IMR-90 (cell line): ENCODE measurements at regions not wholly inside any gene's neighbourhood (a gene's known extent, or its start where the extent isn't known, plus 50 kb on each side); places are given as distances from the start of the nearest gene placed in this dataset.
"Not testable (repeated sequence)": the region's sequence is repeated elsewhere in the genome, so short reads cannot be mapped to it uniquely, and the experiment has no call there.

Experiments
- ATAC-seq: fragments of 200-7000 bp; cut with Tn5 transposase; 2 replicates; pipeline ENCODE4 v1.9.1; 2020; ENCODE audit warnings: low read depth, mild to moderate bottlenecking, moderate library complexity
- BruUV-seq: library from RNA; stranded (reverse); fragments of 400-500 nt; replicated peaks from 2 replicates; lab custom pipeline; 2021; lab: Mats Ljungman, UMichigan
- CTCF ChIA-PET: fragments of 300-600 bp; formaldehyde crosslinking; extraction: SDS; loops from one replicate; lab custom pipeline; 2021; ENCODE audit warnings: antibody characterized with exemption; lab: Yijun Ruan, JAX
- POLR2A ChIA-PET: fragments of 300-600 bp; sonication (Branson Sonifier 250); formaldehyde crosslinking; loops from one replicate; lab custom pipeline; 2022; ENCODE audit warnings: antibody characterized with exemption; ENCODE audit not compliant: unreplicated experiment; lab: Charles Lee
- DNase-seq: peaks from one replicate; pipeline ENCODE4 v3.0.0; 2013
- H2AFZ ChIP-seq: replicated peaks from 2 replicates; pipeline ENCODE3; 2013; ENCODE audit warnings: low read length, mild to moderate bottlenecking; ENCODE audit not compliant: poor library complexity
- H2AK5ac ChIP-seq: 2 replicates; pipeline ENCODE4 v1.6.1; 2013; ENCODE audit warnings: low read depth, low read length, inconsistent platforms
- H2AK9ac ChIP-seq: replicated peaks from 2 replicates; pipeline ENCODE3; 2013; ENCODE audit warnings: mild to moderate bottlenecking, low read depth, low read length, moderate library complexity; ENCODE audit not compliant: poor library complexity
- H2BK120ac ChIP-seq: 2 replicates; pipeline ENCODE4 v1.6.1; 2013; ENCODE audit warnings: low read depth, low read length, inconsistent platforms
- H2BK15ac ChIP-seq: 3 replicates; pipeline ENCODE4 v1.6.1; 2013; ENCODE audit warnings: low read depth, low read length, inconsistent platforms
- H2BK20ac ChIP-seq: 2 replicates; pipeline ENCODE4 v1.6.1; 2013; ENCODE audit warnings: low read depth, mild to moderate bottlenecking, inconsistent platforms, low read length, moderate library complexity
- H2BK5ac ChIP-seq: 2 replicates; pipeline ENCODE4 v1.6.1; 2013; ENCODE audit warnings: mild to moderate bottlenecking, low read depth, low read length, inconsistent platforms; ENCODE audit not compliant: poor library complexity, severe bottlenecking
- H3K14ac ChIP-seq: replicated peaks from 2 replicates; pipeline ENCODE4 v1.6.1; 2013; ENCODE audit warnings: low read depth, low read length, inconsistent platforms
- H3K18ac ChIP-seq: 2 replicates; pipeline ENCODE4 v1.6.1; 2013; ENCODE audit warnings: low read depth, low read length, control low read depth
- H3K23ac ChIP-seq: 2 replicates; pipeline ENCODE4 v1.6.1; 2013; ENCODE audit warnings: low read depth, low read length, inconsistent platforms
- H3K27ac ChIP-seq: 2 replicates; pipeline ENCODE4 v1.5.1; 2013; ENCODE audit warnings: mild to moderate bottlenecking, control low read depth, low read length; ENCODE audit not compliant: insufficient read depth
- H3K27me3 ChIP-seq: 2 replicates; pipeline ENCODE4 v1.6.1; 2013; ENCODE audit warnings: low read length; ENCODE audit not compliant: control insufficient read depth, insufficient read depth
- H3K36me3 ChIP-seq: 2 replicates; pipeline ENCODE4 v1.6.1; 2013; ENCODE audit warnings: low read length, mixed read lengths; ENCODE audit not compliant: control insufficient read depth, insufficient read depth
- H3K4ac ChIP-seq: 2 replicates; pipeline ENCODE4 v1.6.1; 2013; ENCODE audit warnings: low read depth, low read length, inconsistent platforms
- H3K4me1 ChIP-seq: 2 replicates; pipeline ENCODE4 v1.6.1; 2013; ENCODE audit warnings: low read length, mixed read lengths; ENCODE audit not compliant: control insufficient read depth, insufficient read depth
- H3K4me2 ChIP-seq: 2 replicates; pipeline ENCODE4 v1.6.1; 2013; ENCODE audit warnings: low read depth, mild to moderate bottlenecking, control low read depth, low read length, moderate library complexity
- H3K4me3 ChIP-seq: 2 replicates; pipeline ENCODE4 v1.5.1; 2013; ENCODE audit warnings: low read depth, mild to moderate bottlenecking, control low read depth, low read length, moderate library complexity; ENCODE audit not compliant: insufficient read depth
- H3K56ac ChIP-seq: 2 replicates; pipeline ENCODE4 v1.6.1; 2013; ENCODE audit warnings: low read length, inconsistent platforms; ENCODE audit not compliant: insufficient read depth; ENCODE audit errors: extremely low read depth
- H3K79me1 ChIP-seq, 2 experiments: 2 replicates each; pipeline ENCODE4 v1.6.1; 2013; ENCODE audit warnings: low read length in 2 of 2, inconsistent platforms in 1 of 2, low read depth in 1 of 2
- H3K9ac ChIP-seq: 2 replicates; pipeline ENCODE4 v1.6.1; 2013; ENCODE audit warnings: low read depth, low read length, control low read depth
- H3K9me1 ChIP-seq: 2 replicates; pipeline ENCODE4 v1.6.1; 2013; ENCODE audit warnings: low read length, inconsistent platforms; ENCODE audit not compliant: insufficient read depth
- H3K9me3 ChIP-seq: 2 replicates; pipeline ENCODE4 v1.6.1; 2013; ENCODE audit warnings: low read length; ENCODE audit not compliant: control insufficient read depth, insufficient read depth
- H4K20me1 ChIP-seq: 2 replicates; pipeline ENCODE4 v1.6.1; 2013; ENCODE audit warnings: low read length, inconsistent platforms; ENCODE audit not compliant: insufficient read depth
- H4K5ac ChIP-seq: 2 replicates; pipeline ENCODE4 v1.6.1; 2013; ENCODE audit warnings: mild to moderate bottlenecking, low read depth, low read length, control low read depth
- H4K8ac ChIP-seq, 2 experiments: 2 replicates each; pipeline ENCODE4 v1.6.1; 2013; ENCODE audit warnings: low read depth in 2 of 2, low read length in 2 of 2, control low read depth in 1 of 2, inconsistent platforms in 1 of 2
- H4K91ac ChIP-seq: 2 replicates; pipeline ENCODE4 v1.6.1; 2013; ENCODE audit warnings: low read depth, low read length, inconsistent platforms; ENCODE audit not compliant: insufficient read depth
- WGBS, 2 experiments: methylation state at CpG; one replicate each; pipeline versions ENCODE4 v1.1.5 to v1.1.7; 2013; ENCODE audit warnings: missing lambda C conversion rate in 2 of 2; ENCODE audit not compliant: insufficient read length in 1 of 2; ENCODE audit errors: extremely low coverage in 2 of 2; 5-methylcytosine and 5-hydroxymethylcytosine counted together
- dilution Hi-C: fragments of 300-500 bp; cut with HindIII; formaldehyde crosslinking; loops from one replicate; pipeline ENCODE4 v1.14.3; 2018; ENCODE audit warnings: low sequenced_read_pairs; ENCODE audit not compliant: unreplicated experiment
- in situ Hi-C: fragments of 300-500 bp; cut with MboI; formaldehyde crosslinking; loops from 3 replicates; pipeline ENCODE4 v1.14.3; 2019; ENCODE audit warnings: low sequenced_read_pairs, inconsistent platforms, mixed read lengths
- intact Hi-C: fragments of 100-400 bp; cut with micrococcal nuclease; formaldehyde crosslinking; loops from 2 replicates; pipeline ENCODE4 v1.10.0; 2022

DNA sequence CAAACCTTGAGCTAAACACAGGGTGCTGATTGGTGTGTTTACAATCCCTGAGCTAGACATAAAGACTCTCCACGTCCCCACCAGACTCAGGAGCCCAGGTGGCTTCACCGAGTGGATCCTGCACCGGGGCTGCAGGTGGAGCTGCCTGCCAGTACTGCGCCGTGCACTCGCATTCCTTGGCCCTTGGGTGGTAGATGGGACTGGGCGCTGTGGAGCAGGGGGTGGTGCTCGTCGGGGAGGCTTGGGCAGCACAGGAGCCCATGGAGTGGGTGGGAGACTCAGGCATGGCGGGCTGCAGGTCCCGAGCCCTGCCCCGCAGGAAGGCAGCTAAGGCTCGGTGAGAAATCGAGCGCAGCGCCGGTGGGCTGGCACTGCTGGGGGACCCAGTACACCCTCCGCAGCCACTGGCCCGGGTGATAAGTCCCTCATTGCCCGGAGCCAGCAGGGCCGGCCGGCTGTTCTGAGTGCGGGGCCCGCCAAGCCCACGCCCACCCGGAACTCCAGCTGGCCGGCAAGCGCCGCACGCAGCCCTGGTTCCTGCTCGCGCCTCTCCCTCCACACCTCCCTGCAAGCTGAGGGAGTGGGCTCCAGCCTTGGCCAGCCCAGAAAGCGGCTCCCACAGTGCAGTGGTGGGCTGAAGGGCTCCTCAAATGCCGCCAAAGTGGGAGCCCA, 292.5 kb upstream of the FGF13 start:
- H3K36me3 ChIP-seq, H3K4me2 ChIP-seq, H2AK9ac ChIP-seq, CTCF ChIA-PET, H2AK5ac ChIP-seq, BruUV-seq, H2AFZ ChIP-seq, H3K27me3 ChIP-seq, H2BK5ac ChIP-seq, H3K4me3 ChIP-seq, dilution Hi-C loops, H3K27ac ChIP-seq, H2BK120ac ChIP-seq, H2BK15ac ChIP-seq, H3K79me1 ChIP-seq, H4K8ac ChIP-seq, intact Hi-C loops, H3K14ac ChIP-seq, H3K9me1 ChIP-seq, H3K18ac ChIP-seq, H2BK20ac ChIP-seq, H3K9ac ChIP-seq, ATAC-seq, H3K9me3 ChIP-seq, H3K23ac ChIP-seq, H3K4me1 ChIP-seq, H4K20me1 ChIP-seq, H4K5ac ChIP-seq, POLR2A ChIA-PET, H4K91ac ChIP-seq, H3K56ac ChIP-seq, in situ Hi-C loops, DNase-seq, H3K4ac ChIP-seq: not testable (repeated sequence)
- WGBS, 2 experiments: no CpG with 5 or more reads among the region's 34 CpGs
